ENCODE measurements at regions not wholly inside any gene's neighbourhood (a gene's known extent, or its start where the extent isn't known, plus 50 kb on each side); places are given as distances from the start of the nearest gene placed in this dataset.
A peak's percentile ranks its signal among the peaks of the same experiment; 100 is the strongest.
"Not testable (repeated sequence)": the region's sequence is repeated elsewhere in the genome, so short reads cannot be mapped to it uniquely, and the experiment has no call there.

GRCh38 chr7:73918926-73919693 is 58.2 kb downstream of the TMEM270 start:
- TF ChIP-seq CTCF (IDR thresholded peaks at IDR 0.05) (no peak), POLR2A (IDR thresholded peaks at IDR 0.05; ENCODE audit: low read depth) (no peak), POLR2AphosphoS5 (IDR thresholded peaks at IDR 0.05) (no peak), EP300 (IDR thresholded peaks at IDR 0.05) (no peak)
- no peaks in the 10 kb centered on the region for H3K27me3 ChIP-seq
- no peak overlapping the region for H3K4me3 ChIP-seq
- WGBS, result 89% methylated on average over 17 of the region's 18 CpGs
- no peaks in the 10 kb centered on the region for H3K36me3 ChIP-seq
- no peak for DNase-seq (ENCODE audit: extremely low spot score)
- H3K27ac ChIP-seq (replicated peaks in 1 of 4), result no peak overlapping the region
- intact Hi-C loops (cut with DNase I), result no loop called here
- H3K4me1 ChIP-seq, result peaks cover 0 to 10% (median 8%) of the 10 kb centered on the region in 4 donors
- no peaks in the 10 kb centered on the region for H3K9me3 ChIP-seq

GRCh38 chr7:73919694-73920375 is 58.9 kb downstream of the TMEM270 start:
- H3K36me3 ChIP-seq, result no peaks in the 10 kb centered on the region
- WGBS, result 93% methylated on average over 8 of the region's 9 CpGs
- TF ChIP-seq POLR2A (IDR thresholded peaks at IDR 0.05; ENCODE audit: low read depth), result no peak
- no peak for TF ChIP-seq POLR2AphosphoS5 (IDR thresholded peaks at IDR 0.05)
- no peak for TF ChIP-seq EP300 (IDR thresholded peaks at IDR 0.05)
- no peak for TF ChIP-seq CTCF (IDR thresholded peaks at IDR 0.05)
- H3K27ac ChIP-seq (replicated peaks in 1 of 4), result no peak overlapping the region
- H3K4me3 ChIP-seq, result no peak overlapping the region
- intact Hi-C loops (cut with DNase I), result no loop called here
- no peaks in the 10 kb centered on the region for H3K9me3 ChIP-seq
- no peaks in the 10 kb centered on the region for H3K27me3 ChIP-seq
- peaks cover 0 to 10% (median 8%) of the 10 kb centered on the region in 4 donors for H3K4me1 ChIP-seq
- DNase-seq (ENCODE audit: extremely low spot score), result no peak

DNA sequence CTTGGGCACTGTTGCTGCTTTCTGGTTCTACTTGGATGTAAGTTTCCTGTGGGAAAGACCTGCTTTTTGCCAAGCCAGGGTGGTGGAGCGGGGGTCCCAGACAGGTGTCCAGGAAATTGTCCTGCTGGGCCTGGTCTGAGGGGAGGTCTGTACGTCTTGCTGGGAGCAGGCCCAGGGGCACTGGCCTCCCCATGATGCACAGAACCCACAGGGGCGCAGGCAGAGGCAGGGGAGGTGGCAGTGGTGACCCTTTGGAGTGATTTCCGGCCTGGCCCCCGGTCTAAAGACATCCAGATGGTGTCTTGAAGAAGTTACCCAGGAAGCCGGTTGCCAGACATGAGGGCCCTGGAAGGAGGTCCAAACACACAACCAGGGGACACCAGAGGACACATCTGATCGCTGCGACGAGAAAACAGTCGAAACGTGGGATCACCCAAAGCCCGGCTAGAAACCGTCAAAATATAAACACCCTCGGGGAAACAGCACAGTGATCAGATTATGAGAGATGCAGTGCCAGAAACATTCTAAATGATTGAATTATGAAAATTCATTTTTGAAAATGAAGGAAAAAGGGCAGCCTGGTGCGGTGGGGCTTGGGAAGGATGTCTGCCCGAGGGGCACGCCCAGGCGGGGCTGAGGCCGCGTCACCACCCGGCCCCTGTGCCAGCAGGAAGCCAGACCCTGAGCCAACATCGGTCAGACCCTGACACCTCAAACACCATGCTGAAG is 59.6 kb downstream of the TMEM270 start:
- intact Hi-C loops (cut with DNase I), result no loop called here
- H3K9me3 ChIP-seq, result no peaks in the 10 kb centered on the region
- H3K36me3 ChIP-seq, result no peaks in the 10 kb centered on the region
- no peak overlapping the region for H3K27ac ChIP-seq (replicated peaks in 1 of 4)
- peaks cover 0 to 15% (median 11%) of the 10 kb centered on the region in 4 donors for H3K4me1 ChIP-seq
- WGBS, result 90% methylated on average over 22 of the region's 22 CpGs
- no peak for TF ChIP-seq CTCF (IDR thresholded peaks at IDR 0.05)
- no peak for TF ChIP-seq POLR2AphosphoS5 (IDR thresholded peaks at IDR 0.05)
- TF ChIP-seq POLR2A (IDR thresholded peaks at IDR 0.05; ENCODE audit: low read depth), result no peak
- no peak for TF ChIP-seq EP300 (IDR thresholded peaks at IDR 0.05)
- no peak for DNase-seq (ENCODE audit: extremely low spot score)
- no peaks in the 10 kb centered on the region for H3K27me3 ChIP-seq
- H3K4me3 ChIP-seq, result no peak overlapping the region

DNA sequence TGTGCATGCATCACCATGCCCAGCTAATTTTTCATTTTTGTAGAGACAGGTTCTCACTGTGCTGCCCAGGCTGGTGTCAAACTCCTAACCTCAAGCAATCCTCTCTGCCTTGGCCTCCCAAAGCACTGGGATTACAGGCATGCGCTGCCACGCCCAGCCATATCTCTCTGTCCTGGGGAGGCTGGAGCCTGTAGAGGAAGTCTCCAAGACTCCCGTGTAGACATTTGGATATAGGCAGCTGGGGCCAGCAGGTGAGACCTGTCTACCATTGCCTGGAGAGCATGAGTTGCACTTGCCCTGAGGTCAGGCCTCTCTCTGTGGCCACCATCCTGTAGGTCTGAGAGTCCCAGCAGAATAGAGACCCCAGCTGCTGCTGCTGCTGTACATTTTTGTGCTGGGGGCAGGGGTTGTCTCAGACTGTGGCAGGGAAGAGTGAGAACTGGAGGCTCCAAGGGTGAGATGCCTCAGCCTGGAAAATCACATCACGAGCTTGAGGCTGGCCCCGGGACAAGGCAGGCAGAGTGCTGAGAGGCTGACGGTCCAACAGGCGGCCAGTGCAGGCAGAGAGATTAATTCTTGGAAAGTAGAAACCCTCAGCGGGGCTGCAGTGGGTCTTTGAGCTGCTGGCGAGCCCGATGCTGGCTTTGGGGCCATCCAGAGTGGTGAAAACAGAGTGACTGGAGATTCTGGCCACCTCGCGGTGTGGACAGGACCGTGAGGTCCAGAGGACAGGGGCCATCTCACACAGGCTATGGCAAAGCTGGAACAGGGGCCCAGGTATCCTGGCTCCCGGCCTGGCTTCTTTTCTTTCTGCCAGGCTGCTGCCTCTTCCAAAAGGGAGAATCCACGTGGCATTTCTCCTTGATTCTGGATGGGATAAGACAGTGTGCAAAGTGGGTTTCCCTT is 60.9 kb downstream of the TMEM270 start:
- no peaks in the 10 kb centered on the region for H3K36me3 ChIP-seq
- H3K9me3 ChIP-seq, result no peaks in the 10 kb centered on the region
- 62% methylated on average over 15 of the region's 15 CpGs for WGBS
- peaks cover 0 to 16% (median 11%) of the 10 kb centered on the region in 4 donors for H3K4me1 ChIP-seq
- no peaks in the 10 kb centered on the region for H3K27me3 ChIP-seq
- no peak for TF ChIP-seq EP300 (IDR thresholded peaks at IDR 0.05)
- TF ChIP-seq POLR2AphosphoS5 (IDR thresholded peaks at IDR 0.05), result no peak
- TF ChIP-seq POLR2A (IDR thresholded peaks at IDR 0.05; ENCODE audit: low read depth), result no peak
- no peak for TF ChIP-seq CTCF (IDR thresholded peaks at IDR 0.05)
- intact Hi-C loops (cut with DNase I), result no loop called here
- no peak overlapping the region for H3K4me3 ChIP-seq
- no peak for DNase-seq (ENCODE audit: extremely low spot score)
- H3K27ac ChIP-seq (replicated peaks in 1 of 4), result peak overlapping the region in 1 of 4 donors; percentile 58

GRCh38 chr7:73928644-73929043 is 67.7 kb downstream of the TMEM270 start:
- intact Hi-C loops (cut with DNase I); H3K27me3 ChIP-seq; H3K9me3 ChIP-seq; H3K27ac ChIP-seq (replicated peaks in 1 of 4); DNase-seq (ENCODE audit: extremely low spot score); H3K4me1 ChIP-seq; H3K4me3 ChIP-seq; H3K36me3 ChIP-seq: not testable (repeated sequence)
- WGBS, result 88% methylated on average over 9 of the region's 9 CpGs
